Esophagus muscularis mucosa (tissue), 4 donors: ENCODE measurements at regions not wholly inside any gene's neighbourhood (a gene's known extent, or its start where the extent isn't known, plus 50 kb on each side); places are given as distances from the start of the nearest gene placed in this dataset.

ENCODE experiments used
- DNase-seq: peaks from one replicate; pipeline ENCODE4 v3.0.0-alpha.2; 2017; ENCODE audit errors: extremely low spot score
- H3K27ac ChIP-seq, 4 donors: fragments of 200-600 bp; sonication (generic); replicated peaks in 1 of 4; 1 replicate in 3 of 4; 2 replicates in 1 of 4; pipeline ENCODE4 v1.5.1; 2016 to 2019; ENCODE audit warnings: mild to moderate bottlenecking in 1 of 4
- H3K27me3 ChIP-seq, 4 donors: fragments of 200-600 bp; sonication (generic); one replicate each; pipeline versions ENCODE4 v1.5.1 to v1.6.0; 2016 to 2019
- H3K36me3 ChIP-seq, 4 donors: fragments of 200-600 bp; sonication (generic); one replicate each; pipeline ENCODE4 v1.5.1; 2016 to 2019
- H3K4me1 ChIP-seq, 4 donors: fragments of 200-600 bp; sonication (generic); one replicate each; pipeline ENCODE4 v1.5.1; 2016 to 2019
- H3K4me3 ChIP-seq, 4 donors: fragments of 200-600 bp; sonication (generic); 1 replicate in 2 of 4; 2 replicates in 2 of 4; pipeline ENCODE4 v1.5.1; 2016 to 2019; ENCODE audit warnings: mild to moderate bottlenecking in 4 of 4, moderate library complexity in 1 of 4
- H3K9me3 ChIP-seq, 4 donors: fragments of 200-600 bp; sonication (generic); 1 replicate in 3 of 4; 2 replicates in 1 of 4; pipeline ENCODE4 v1.5.1; 2016 to 2019
- CTCF ChIP-seq, 3 experiments: fragments of 200-600 bp in 2 of 3; fragments of 450-650 bp in 1 of 3; sonication (generic) in 2 of 3; IDR thresholded peaks; one replicate each; pipeline ENCODE4 v1.5.1; 2017 to 2019; ENCODE audit warnings: antibody characterized with exemption in 3 of 3, mild to moderate bottlenecking in 2 of 3, moderate library complexity in 1 of 3
- EP300 ChIP-seq: sonication (generic); formaldehyde crosslinking; IDR thresholded peaks from one replicate; pipeline ENCODE4 v1.6.1; 2017; ENCODE audit warnings: antibody characterized with exemption
- POLR2A ChIP-seq: fragments of 450-650 bp; IDR thresholded peaks from one replicate; pipeline ENCODE4 v1.6.1; 2017; ENCODE audit warnings: antibody characterized with exemption, moderate library complexity, mild to moderate bottlenecking, low read depth
- POLR2AphosphoS5 ChIP-seq, 2 donors: sonication (generic); formaldehyde crosslinking; IDR thresholded peaks; one replicate each; pipeline ENCODE4 v1.6.1; 2017; ENCODE audit warnings: antibody characterized with exemption in 2 of 2
- WGBS: methylation state at CpG from one replicate; pipeline ENCODE4 v1.1.5; 2018; 5-methylcytosine and 5-hydroxymethylcytosine counted together
- intact Hi-C: fragments of 100-400 bp; cut with DNase I; formaldehyde crosslinking; loops from one replicate; pipeline ENCODE4 v1.15.1; 2023

- 89% methylated on average over 6 of the region's 6 CpGs for WGBS
- intact Hi-C loops = no loop called here
- Histone ChIP-seq H3K4me1 (peaks cover 0 to 21% (median 16%) of the 10 kb centered on the region in 4 donors), H3K9me3 (no peaks in the 10 kb centered on the region), H3K27me3 (no peaks in the 10 kb centered on the region), H3K27ac (no peak overlapping the region), H3K4me3 (no peak overlapping the region), H3K36me3 (peaks cover 0 to 5% (median 0%) of the 10 kb centered on the region in 4 donors)
- no peak for DNase-seq
- no peak for TF ChIP-seq EP300
- no peak for TF ChIP-seq POLR2AphosphoS5 (IDR thresholded peaks at IDR 0.05)
- TF ChIP-seq POLR2A = no peak
- TF ChIP-seq CTCF (IDR thresholded peaks at IDR 0.05) = no peak
Measured at GRCh38 chr2:120814352-120814751, 78.7 kb downstream of the GLI2 start.

- H3K4me3 ChIP-seq = no peak overlapping the region
- peaks cover 0 to 31% (median 25%) of the 10 kb centered on the region in 4 donors for H3K4me1 ChIP-seq
- no peak overlapping the region for H3K27ac ChIP-seq
- no peak for DNase-seq
- TF ChIP-seq EP300 (no peak), CTCF (IDR thresholded peaks at IDR 0.05) (no peak), POLR2AphosphoS5 (IDR thresholded peaks at IDR 0.05) (no peak), POLR2A (no peak)
- H3K36me3 ChIP-seq = peaks cover 0 to 5% (median 0%) of the 10 kb centered on the region in 4 donors
- 97% methylated on average over 11 of the region's 12 CpGs for WGBS
- H3K27me3 ChIP-seq = no peaks in the 10 kb centered on the region
- no peaks in the 10 kb centered on the region for H3K9me3 ChIP-seq
- intact Hi-C loops = no loop called here
Measured at GRCh38 chr2:120815292-120815691, 79.6 kb downstream of the GLI2 start.

- Histone ChIP-seq H3K4me3 (no peak overlapping the region), H3K27ac (no peak overlapping the region), H3K4me1 (peaks cover 3 to 47% (median 35%) of the 10 kb centered on the region in 4 donors), H3K36me3 (peaks cover 0 to 2% (median 0%) of the 10 kb centered on the region in 4 donors), H3K27me3 (no peaks in the 10 kb centered on the region), H3K9me3 (no peaks in the 10 kb centered on the region)
- intact Hi-C loops = no loop called here
- DNase-seq = no peak
- no peak for TF ChIP-seq POLR2AphosphoS5 (IDR thresholded peaks at IDR 0.05)
- TF ChIP-seq POLR2A = no peak
- TF ChIP-seq EP300 = no peak
- TF ChIP-seq CTCF (IDR thresholded peaks at IDR 0.05) = no peak
- WGBS = 96% methylated on average over 25 of the region's 25 CpGs
Measured at GRCh38 chr2:120817136-120817955, 81.7 kb downstream of the GLI2 start.

- Histone ChIP-seq H3K9me3 (no peaks in the 10 kb centered on the region), H3K27ac (peak overlapping the region; percentile 27 to 50 (median 38)), H3K4me3 (no peak overlapping the region), H3K36me3 (no peaks in the 10 kb centered on the region), H3K4me1 (peaks cover 3 to 47% (median 35%) of the 10 kb centered on the region in 4 donors), H3K27me3 (no peaks in the 10 kb centered on the region)
- intact Hi-C loops = no loop called here
- TF ChIP-seq POLR2A = no peak
- no peak for TF ChIP-seq CTCF (IDR thresholded peaks at IDR 0.05)
- TF ChIP-seq POLR2AphosphoS5 (IDR thresholded peaks at IDR 0.05) = no peak
- no peak for TF ChIP-seq EP300
- no peak for DNase-seq
- 87% methylated on average over 3 of the region's 3 CpGs for WGBS
Measured at GRCh38 chr2:120817956-120818325, 82.3 kb downstream of the GLI2 start.
